IMR-90 (cell line): ENCODE measurements at regions not wholly inside any gene's neighbourhood (a gene's known extent, or its start where the extent isn't known, plus 50 kb on each side); places are given as distances from the start of the nearest gene placed in this dataset.

Experiments
- ATAC-seq: fragments of 200-7000 bp; cut with Tn5 transposase; 2 replicates; pipeline ENCODE4 v1.9.1; 2020; ENCODE audit warnings: low read depth, mild to moderate bottlenecking, moderate library complexity
- BruUV-seq: library from RNA; stranded (reverse); fragments of 400-500 nt; replicated peaks from 2 replicates; lab custom pipeline; 2021; lab: Mats Ljungman, UMichigan
- CTCF ChIA-PET: fragments of 300-600 bp; formaldehyde crosslinking; extraction: SDS; loops from one replicate; lab custom pipeline; 2021; ENCODE audit warnings: antibody characterized with exemption; lab: Yijun Ruan, JAX
- POLR2A ChIA-PET: fragments of 300-600 bp; sonication (Branson Sonifier 250); formaldehyde crosslinking; loops from one replicate; lab custom pipeline; 2022; ENCODE audit warnings: antibody characterized with exemption; ENCODE audit not compliant: unreplicated experiment; lab: Charles Lee
- DNase-seq: peaks from one replicate; pipeline ENCODE4 v3.0.0; 2013
- H2AFZ ChIP-seq: replicated peaks from 2 replicates; pipeline ENCODE3; 2013; ENCODE audit warnings: low read length, mild to moderate bottlenecking; ENCODE audit not compliant: poor library complexity
- H2AK5ac ChIP-seq: 2 replicates; pipeline ENCODE4 v1.6.1; 2013; ENCODE audit warnings: low read depth, low read length, inconsistent platforms
- H2AK9ac ChIP-seq: replicated peaks from 2 replicates; pipeline ENCODE3; 2013; ENCODE audit warnings: mild to moderate bottlenecking, low read depth, low read length, moderate library complexity; ENCODE audit not compliant: poor library complexity
- H2BK120ac ChIP-seq: 2 replicates; pipeline ENCODE4 v1.6.1; 2013; ENCODE audit warnings: low read depth, low read length, inconsistent platforms
- H2BK15ac ChIP-seq: 3 replicates; pipeline ENCODE4 v1.6.1; 2013; ENCODE audit warnings: low read depth, low read length, inconsistent platforms
- H2BK20ac ChIP-seq: 2 replicates; pipeline ENCODE4 v1.6.1; 2013; ENCODE audit warnings: low read depth, mild to moderate bottlenecking, inconsistent platforms, low read length, moderate library complexity
- H2BK5ac ChIP-seq: 2 replicates; pipeline ENCODE4 v1.6.1; 2013; ENCODE audit warnings: mild to moderate bottlenecking, low read depth, low read length, inconsistent platforms; ENCODE audit not compliant: poor library complexity, severe bottlenecking
- H3K14ac ChIP-seq: replicated peaks from 2 replicates; pipeline ENCODE4 v1.6.1; 2013; ENCODE audit warnings: low read depth, low read length, inconsistent platforms
- H3K18ac ChIP-seq: 2 replicates; pipeline ENCODE4 v1.6.1; 2013; ENCODE audit warnings: low read depth, low read length, control low read depth
- H3K23ac ChIP-seq: 2 replicates; pipeline ENCODE4 v1.6.1; 2013; ENCODE audit warnings: low read depth, low read length, inconsistent platforms
- H3K27ac ChIP-seq: 2 replicates; pipeline ENCODE4 v1.5.1; 2013; ENCODE audit warnings: mild to moderate bottlenecking, control low read depth, low read length; ENCODE audit not compliant: insufficient read depth
- H3K27me3 ChIP-seq: 2 replicates; pipeline ENCODE4 v1.6.1; 2013; ENCODE audit warnings: low read length; ENCODE audit not compliant: control insufficient read depth, insufficient read depth
- H3K36me3 ChIP-seq: 2 replicates; pipeline ENCODE4 v1.6.1; 2013; ENCODE audit warnings: low read length, mixed read lengths; ENCODE audit not compliant: control insufficient read depth, insufficient read depth
- H3K4ac ChIP-seq: 2 replicates; pipeline ENCODE4 v1.6.1; 2013; ENCODE audit warnings: low read depth, low read length, inconsistent platforms
- H3K4me1 ChIP-seq: 2 replicates; pipeline ENCODE4 v1.6.1; 2013; ENCODE audit warnings: low read length, mixed read lengths; ENCODE audit not compliant: control insufficient read depth, insufficient read depth
- H3K4me2 ChIP-seq: 2 replicates; pipeline ENCODE4 v1.6.1; 2013; ENCODE audit warnings: low read depth, mild to moderate bottlenecking, control low read depth, low read length, moderate library complexity
- H3K4me3 ChIP-seq: 2 replicates; pipeline ENCODE4 v1.5.1; 2013; ENCODE audit warnings: low read depth, mild to moderate bottlenecking, control low read depth, low read length, moderate library complexity; ENCODE audit not compliant: insufficient read depth
- H3K56ac ChIP-seq: 2 replicates; pipeline ENCODE4 v1.6.1; 2013; ENCODE audit warnings: low read length, inconsistent platforms; ENCODE audit not compliant: insufficient read depth; ENCODE audit errors: extremely low read depth
- H3K79me1 ChIP-seq, 2 experiments: 2 replicates each; pipeline ENCODE4 v1.6.1; 2013; ENCODE audit warnings: low read length in 2 of 2, inconsistent platforms in 1 of 2, low read depth in 1 of 2
- H3K9ac ChIP-seq: 2 replicates; pipeline ENCODE4 v1.6.1; 2013; ENCODE audit warnings: low read depth, low read length, control low read depth
- H3K9me1 ChIP-seq: 2 replicates; pipeline ENCODE4 v1.6.1; 2013; ENCODE audit warnings: low read length, inconsistent platforms; ENCODE audit not compliant: insufficient read depth
- H3K9me3 ChIP-seq: 2 replicates; pipeline ENCODE4 v1.6.1; 2013; ENCODE audit warnings: low read length; ENCODE audit not compliant: control insufficient read depth, insufficient read depth
- H4K20me1 ChIP-seq: 2 replicates; pipeline ENCODE4 v1.6.1; 2013; ENCODE audit warnings: low read length, inconsistent platforms; ENCODE audit not compliant: insufficient read depth
- H4K5ac ChIP-seq: 2 replicates; pipeline ENCODE4 v1.6.1; 2013; ENCODE audit warnings: mild to moderate bottlenecking, low read depth, low read length, control low read depth
- H4K8ac ChIP-seq, 2 experiments: 2 replicates each; pipeline ENCODE4 v1.6.1; 2013; ENCODE audit warnings: low read depth in 2 of 2, low read length in 2 of 2, control low read depth in 1 of 2, inconsistent platforms in 1 of 2
- H4K91ac ChIP-seq: 2 replicates; pipeline ENCODE4 v1.6.1; 2013; ENCODE audit warnings: low read depth, low read length, inconsistent platforms; ENCODE audit not compliant: insufficient read depth
- BHLHE40 ChIP-seq: fragments of 150-350 bp; IDR thresholded peaks from 2 replicates; pipeline ENCODE4 v1.6.1; 2016; ENCODE audit warnings: mild to moderate bottlenecking, low read depth, low read length
- CEBPB ChIP-seq: IDR thresholded peaks from 2 replicates; pipeline ENCODE4 v1.6.1; 2012; ENCODE audit warnings: low read depth, low read length, improper control_type of control experiment
- CHD1 ChIP-seq: IDR thresholded peaks from 2 replicates; pipeline ENCODE4 v1.6.1; 2012; ENCODE audit warnings: low read depth, low read length, improper control_type of control experiment
- CTCF ChIP-seq: conservative IDR thresholded peaks from 2 replicates; pipeline ENCODE4 v1.5.1; 2012; ENCODE audit warnings: mild to moderate bottlenecking, low read depth, low read length, improper control_type of control experiment
- ELK1 ChIP-seq: fragments of 150-350 bp; IDR thresholded peaks from 2 replicates; pipeline ENCODE4 v1.6.1; 2016; ENCODE audit warnings: low read depth, mild to moderate bottlenecking, low read length, moderate library complexity, borderline replicate concordance
- FOS ChIP-seq: fragments of 150-350 bp; IDR thresholded peaks from 2 replicates; pipeline ENCODE4 v1.6.1; 2016; ENCODE audit warnings: low read depth, low read length
- MAFK ChIP-seq: IDR thresholded peaks from 2 replicates; pipeline ENCODE4 v1.6.1; 2012; ENCODE audit warnings: low read depth, low read length, improper control_type of control experiment
- MAZ ChIP-seq: IDR thresholded peaks from 2 replicates; pipeline ENCODE4 v1.6.1; 2012; ENCODE audit warnings: low read depth, mild to moderate bottlenecking, low read length, improper control_type of control experiment, moderate library complexity, borderline replicate concordance
- MXI1 ChIP-seq: IDR thresholded peaks from 2 replicates; pipeline ENCODE4 v1.6.1; 2012; ENCODE audit warnings: low read depth, mild to moderate bottlenecking, low read length, moderate library complexity, borderline replicate concordance
- NFE2L2 ChIP-seq: fragments of 150-350 bp; IDR thresholded peaks from 2 replicates; pipeline ENCODE4 v1.6.1; 2016; ENCODE audit warnings: low read depth, mild to moderate bottlenecking, low read length
- POLR2A ChIP-seq: IDR thresholded peaks from 2 replicates; pipeline ENCODE4 v1.6.1; 2012; ENCODE audit warnings: mild to moderate bottlenecking, low read depth, low read length
- RAD21 ChIP-seq: IDR thresholded peaks from 2 replicates; pipeline ENCODE4 v1.6.1; 2012; ENCODE audit warnings: low read length, improper control_type of control experiment
- RCOR1 ChIP-seq: IDR thresholded peaks from 2 replicates; pipeline ENCODE4 v1.6.1; 2012; ENCODE audit warnings: mild to moderate bottlenecking, low read length, improper control_type of control experiment; ENCODE audit not compliant: insufficient replicate concordance
- RFX5 ChIP-seq: IDR thresholded peaks from 2 replicates; pipeline ENCODE4 v1.8.0; 2012; ENCODE audit warnings: low read depth, mild to moderate bottlenecking, low read length, moderate library complexity
- SMC3 ChIP-seq: fragments of 150-350 bp; IDR thresholded peaks from 2 replicates; pipeline ENCODE4 v1.6.1; 2016; ENCODE audit warnings: low read depth, mild to moderate bottlenecking, antibody characterized with exemption, low read length, moderate library complexity
- USF2 ChIP-seq: fragments of 150-350 bp; IDR thresholded peaks from 2 replicates; pipeline ENCODE4 v1.6.1; 2017; ENCODE audit warnings: mild to moderate bottlenecking, antibody characterized with exemption, low read length, low read depth
- dilution Hi-C: fragments of 300-500 bp; cut with HindIII; formaldehyde crosslinking; loops from one replicate; pipeline ENCODE4 v1.14.3; 2018; ENCODE audit warnings: low sequenced_read_pairs; ENCODE audit not compliant: unreplicated experiment
- in situ Hi-C: fragments of 300-500 bp; cut with MboI; formaldehyde crosslinking; loops from 3 replicates; pipeline ENCODE4 v1.14.3; 2019; ENCODE audit warnings: low sequenced_read_pairs, inconsistent platforms, mixed read lengths
- intact Hi-C: fragments of 100-400 bp; cut with micrococcal nuclease; formaldehyde crosslinking; loops from 2 replicates; pipeline ENCODE4 v1.10.0; 2022

- Histone ChIP-seq H3K4ac (no peak overlapping the region), H2BK120ac (no peak overlapping the region), H3K56ac (no peak overlapping the region), H4K91ac (no peak overlapping the region), H2BK15ac (no peak overlapping the region), H3K79me1 (no peaks in the 10 kb centered on the region), H3K27me3 (no peaks in the 10 kb centered on the region), H4K8ac (no peak overlapping the region), H3K4me1 (no peaks in the 10 kb centered on the region), H3K4me3 (no peak overlapping the region), H3K27ac (no peak overlapping the region), H3K9ac (no peak overlapping the region), H3K9me3 (no peaks in the 10 kb centered on the region), H2BK5ac (no peak overlapping the region), H3K9me1 (no peaks in the 10 kb centered on the region), H2AK5ac (no peak overlapping the region), H2AK9ac (no peak overlapping the region), H4K20me1 (no peaks in the 10 kb centered on the region), H3K14ac (no peak overlapping the region), H3K23ac (no peak overlapping the region), H4K5ac (no peak overlapping the region), H3K36me3 (no peaks in the 10 kb centered on the region), H3K4me2 (no peak overlapping the region), H3K18ac (no peak overlapping the region), H2BK20ac (no peak overlapping the region), H2AFZ (no peak overlapping the region)
- ChIA-PET POLR2A (interaction anchor here (0.6 kb wide), 1 partner anchor 1284 kb away, joined by 4 read pairs; the partner anchor contains the start of gene PACRGL), CTCF (interaction anchor here (0.7 to 1.4 kb wide), 3 partner anchors 12 to 832 kb away, joined by 3 to 6 read pairs (median 3); no protein-coding TSS in a partner anchor)
- in situ Hi-C loops (no loop called here), dilution Hi-C loops (no loop called here), intact Hi-C loops (no loop called here)
- ATAC-seq (no peak), DNase-seq (no peak)
- no TSS peak for BruUV-seq
- TF ChIP-seq SMC3 = no peak
- TF ChIP-seq RFX5 = no peak
- TF ChIP-seq POLR2A = no peak
- no peak for TF ChIP-seq NFE2L2
- no peak for TF ChIP-seq MAFK
- TF ChIP-seq RCOR1 = no peak
- TF ChIP-seq USF2 = no peak
- TF ChIP-seq MXI1 = no peak
- no peak for TF ChIP-seq CHD1
- no peak for TF ChIP-seq FOS
- no peak for TF ChIP-seq CTCF
- no peak for TF ChIP-seq CEBPB
- TF ChIP-seq MAZ = no peak
- TF ChIP-seq RAD21 = no peak
- no peak for TF ChIP-seq ELK1
- TF ChIP-seq BHLHE40 = no peak
Observed at GRCh38 chr4:19416146-19416545, 835.6 kb upstream of the SLIT2 start.
